Adrenal gland (tissue), 9 donors: ENCODE measurements at regions not wholly inside any gene's neighbourhood (a gene's known extent, or its start where the extent isn't known, plus 50 kb on each side); places are given as distances from the start of the nearest gene placed in this dataset.
"Not testable (repeated sequence)": the region's sequence is repeated elsewhere in the genome, so short reads cannot be mapped to it uniquely, and the experiment has no call there.

ENCODE experiments used
- DNase-seq, 7 donors: peaks; one replicate each; pipeline ENCODE4 v3.0.0-alpha.2; 2019 to 2020
- H3K27ac ChIP-seq, 5 donors: fragments of 200-600 bp; sonication (generic) in 4 of 5; 1 replicate in 3 of 5; 2 replicates in 2 of 5; pipeline versions ENCODE4 v1.5.1 to v1.8.0; 2016 to 2020; ENCODE audit warnings: mild to moderate bottlenecking in 1 of 5
- H3K27me3 ChIP-seq: fragments of 200-600 bp; 2 replicates; pipeline ENCODE4 v1.8.0; 2021
- H3K36me3 ChIP-seq, 2 donors: fragments of 200-600 bp; replicated peaks in 1 of 2; 1 replicate in 1 of 2; 2 replicates in 1 of 2; pipeline versions ENCODE4 v1.5.1 to v1.8.0; 2018 to 2022
- H3K4me1 ChIP-seq, 2 donors: fragments of 200-600 bp; replicated peaks in 1 of 2; 1 replicate in 1 of 2; 2 replicates in 1 of 2; pipeline versions ENCODE4 v1.5.1 to v1.8.0; 2018 to 2021
- H3K4me3 ChIP-seq, 4 donors: fragments of 200-600 bp; sonication (generic) in 3 of 4; one replicate each; pipeline ENCODE4 v1.5.1; 2016 to 2018
- H3K9me3 ChIP-seq, 3 donors: fragments of 200-600 bp; sonication (generic) in 1 of 3; replicated peaks in 1 of 3; 1 replicate in 2 of 3; 2 replicates in 1 of 3; pipeline versions ENCODE4 v1.5.1 to v1.8.0; 2016 to 2021
- POLR2A ChIP-seq, 2 donors: fragments of 450-650 bp; IDR thresholded peaks; one replicate each; pipeline ENCODE4 v1.6.1; 2017; ENCODE audit warnings: antibody characterized with exemption in 2 of 2, mild to moderate bottlenecking in 2 of 2, moderate library complexity in 1 of 2
- WGBS, 4 donors: extraction: QIAGEN DNeasy Blood & Tissue Kit in 2 of 4; methylation state at CpG; one replicate each; pipeline versions ENCODE4 v1.1.5 to v1.1.7; 2013 to 2017; 5-methylcytosine and 5-hydroxymethylcytosine counted together
- intact Hi-C, 2 donors: fragments of 100-400 bp; cut with DNase I; formaldehyde crosslinking; loops; one replicate each; pipeline versions ENCODE4 v1.14.1 to v1.15.0; 2022 to 2023
- TF ChIP-seq, protein P1 (sequence below), 6 experiments: fragments of 450-650 bp in 4 of 6; fragments of 200-600 bp in 2 of 6; sonication (generic) in 1 of 6; IDR thresholded peaks; 1 replicate in 5 of 6; 2 replicates in 1 of 6; pipeline versions ENCODE4 v1.5.1 to v1.8.0; 2016 to 2021; ENCODE audit warnings: antibody characterized with exemption in 6 of 6, mild to moderate bottlenecking in 2 of 6, moderate library complexity in 1 of 6
- donor health status: healthy with polysubstance abuse.
- donor health status: Bipolar disorder and iron deficiency.
- donor health status: DM: yes; HTN: yes; CAD: no.
- donor health status: DM: no; HTN: no; CAD: no.
- donor health status: DM: no; HTN: no; CAD: no.

DNA sequence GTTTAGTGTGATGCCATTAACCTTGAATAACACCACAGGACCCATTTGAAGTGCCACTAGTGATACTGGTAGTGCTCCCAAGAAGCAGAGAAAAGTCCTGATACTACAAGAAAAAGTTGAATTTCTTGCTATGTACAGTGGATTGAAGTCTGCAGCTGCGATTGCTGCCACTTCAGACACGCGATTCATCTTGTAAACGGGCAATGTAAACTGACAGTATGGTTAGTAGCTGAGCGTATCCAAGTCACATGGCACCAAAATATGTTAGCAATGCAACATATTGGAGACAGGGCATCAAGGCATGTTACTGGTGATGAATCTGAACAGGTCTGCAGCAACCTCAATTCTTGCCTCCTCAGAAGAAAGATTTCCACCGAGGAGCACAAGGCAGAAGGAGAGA, 238.9 kb downstream of the HS3ST3B1 start:
- no peak for TF ChIP-seq POLR2A (IDR thresholded peaks at IDR 0.05)
- TF ChIP-seq, protein P1, sequence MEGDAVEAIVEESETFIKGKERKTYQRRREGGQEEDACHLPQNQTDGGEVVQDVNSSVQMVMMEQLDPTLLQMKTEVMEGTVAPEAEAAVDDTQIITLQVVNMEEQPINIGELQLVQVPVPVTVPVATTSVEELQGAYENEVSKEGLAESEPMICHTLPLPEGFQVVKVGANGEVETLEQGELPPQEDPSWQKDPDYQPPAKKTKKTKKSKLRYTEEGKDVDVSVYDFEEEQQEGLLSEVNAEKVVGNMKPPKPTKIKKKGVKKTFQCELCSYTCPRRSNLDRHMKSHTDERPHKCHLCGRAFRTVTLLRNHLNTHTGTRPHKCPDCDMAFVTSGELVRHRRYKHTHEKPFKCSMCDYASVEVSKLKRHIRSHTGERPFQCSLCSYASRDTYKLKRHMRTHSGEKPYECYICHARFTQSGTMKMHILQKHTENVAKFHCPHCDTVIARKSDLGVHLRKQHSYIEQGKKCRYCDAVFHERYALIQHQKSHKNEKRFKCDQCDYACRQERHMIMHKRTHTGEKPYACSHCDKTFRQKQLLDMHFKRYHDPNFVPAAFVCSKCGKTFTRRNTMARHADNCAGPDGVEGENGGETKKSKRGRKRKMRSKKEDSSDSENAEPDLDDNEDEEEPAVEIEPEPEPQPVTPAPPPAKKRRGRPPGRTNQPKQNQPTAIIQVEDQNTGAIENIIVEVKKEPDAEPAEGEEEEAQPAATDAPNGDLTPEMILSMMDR (IDR thresholded peaks at IDR 0.05): no peak
- Histone ChIP-seq H3K36me3 (no peaks in the 10 kb centered on the region), H3K27ac (no peak overlapping the region), H3K9me3 (no peaks in the 10 kb centered on the region), H3K4me3 (no peak overlapping the region), H3K4me1 (no peaks in the 10 kb centered on the region), H3K27me3 (no peaks in the 10 kb centered on the region)
- DNase-seq: no peak
- intact Hi-C loops: no loop called here
- 75 to 86% (median 83%) methylated on average over 6 of the region's 6 CpGs for WGBS, 4 donors

DNA sequence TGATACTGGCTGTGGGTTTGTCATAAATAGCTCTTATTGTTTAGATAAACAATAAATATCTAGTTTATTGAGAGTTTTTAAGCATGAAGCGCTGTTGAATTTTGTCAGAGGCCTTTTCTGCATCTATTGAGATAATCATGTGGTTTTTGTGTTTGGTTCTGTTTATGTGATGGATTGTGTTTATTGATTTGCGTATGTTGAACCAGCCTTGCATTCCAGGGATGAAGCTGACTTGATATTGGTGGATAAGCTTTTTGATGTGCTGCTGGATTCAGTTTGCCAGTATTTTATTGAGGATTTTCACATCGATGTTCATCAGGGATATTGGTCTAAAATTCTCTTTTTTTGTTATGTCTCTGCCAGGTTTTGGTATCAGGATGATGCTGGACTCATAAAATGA, 231.4 kb downstream of the HS3ST3B1 start:
- H3K27me3 ChIP-seq, intact Hi-C loops, H3K36me3 ChIP-seq, H3K4me3 ChIP-seq, H3K4me1 ChIP-seq, H3K9me3 ChIP-seq, H3K27ac ChIP-seq, DNase-seq: not testable (repeated sequence)
- WGBS, 4 donors: 75 to 87% (median 85%) methylated on average over 3 of the region's 3 CpGs

DNA sequence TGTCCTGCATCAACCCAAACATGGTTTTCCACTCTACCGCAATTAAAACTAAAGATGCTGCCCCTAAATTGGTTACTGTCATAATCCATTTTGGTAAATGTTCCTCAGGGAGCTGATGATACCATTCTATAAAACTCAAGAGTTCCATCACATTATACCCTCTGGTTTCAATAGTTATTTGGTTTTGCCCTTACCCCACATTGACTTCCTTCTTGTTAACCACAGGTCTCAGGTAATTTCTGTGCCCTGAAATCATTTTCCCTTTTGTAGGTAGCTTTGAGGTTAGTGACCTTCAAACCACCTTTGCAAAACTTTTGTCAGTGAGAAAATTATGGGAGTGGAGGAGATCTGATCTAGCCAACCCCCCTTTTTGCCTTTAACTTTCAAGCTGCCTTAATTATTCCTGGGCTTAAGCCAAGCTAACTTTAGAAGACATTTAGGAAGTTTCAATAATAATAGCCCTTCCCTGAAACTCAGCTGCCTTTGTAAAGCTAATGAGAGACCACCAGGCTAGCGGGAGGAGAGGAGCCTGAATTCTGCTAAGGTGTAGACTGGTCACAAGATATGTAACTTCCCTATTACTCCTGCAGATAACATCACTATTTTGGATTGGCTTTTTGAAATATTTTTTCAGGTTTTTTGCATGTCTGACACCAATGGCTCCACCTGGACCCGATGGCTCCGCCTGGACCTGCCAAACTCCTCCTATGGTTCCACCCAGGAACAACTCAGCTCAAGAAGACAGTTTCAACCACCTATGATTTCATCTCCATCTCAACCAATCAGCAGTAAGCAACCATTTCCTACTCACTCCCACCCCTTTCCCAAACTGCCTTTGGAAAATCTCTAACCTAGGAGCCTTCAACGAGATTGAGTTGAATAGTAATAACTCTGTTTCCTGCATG, 224.9 kb downstream of the HS3ST3B1 start:
- Histone ChIP-seq H3K27me3 (no peaks in the 10 kb centered on the region), H3K4me1 (no peaks in the 10 kb centered on the region), H3K4me3 (no peak overlapping the region), H3K27ac (no peak overlapping the region), H3K9me3 (no peaks in the 10 kb centered on the region), H3K36me3 (no peaks in the 10 kb centered on the region)
- DNase-seq: no peak
- WGBS, 4 donors: 59 to 61% (median 59%) methylated on average over 5 of the region's 5 CpGs
- TF ChIP-seq, protein P1 (IDR thresholded peaks at IDR 0.05): no peak
- no peak for TF ChIP-seq POLR2A (IDR thresholded peaks at IDR 0.05)
- intact Hi-C loops: no loop called here

DNA sequence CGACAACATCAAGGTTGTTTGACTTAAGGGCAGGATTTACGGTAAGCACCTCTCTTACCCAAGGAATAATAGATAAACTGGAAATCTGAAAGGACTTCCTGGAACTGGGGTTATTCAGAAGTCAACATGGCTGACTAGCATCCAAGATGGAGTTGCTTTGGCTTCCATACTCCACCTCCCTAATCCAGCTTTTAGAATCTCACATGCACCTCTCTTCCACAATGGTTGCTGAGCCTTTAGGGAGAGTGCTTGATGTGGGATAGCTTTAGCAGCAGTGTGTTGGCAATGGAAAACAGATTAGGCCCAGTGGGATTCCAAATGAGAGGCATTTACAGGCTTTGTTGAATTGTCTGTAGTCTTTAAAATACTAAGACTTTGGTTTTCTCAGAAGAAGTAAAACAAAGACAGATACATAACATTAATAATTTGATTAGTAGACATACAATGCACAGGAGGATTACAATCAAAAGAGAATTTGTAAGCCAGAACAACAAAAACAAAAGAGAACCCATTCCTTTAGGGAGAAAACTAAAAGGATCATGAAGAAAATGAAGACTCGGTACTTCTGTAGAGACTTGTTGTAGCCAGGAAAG, 222.0 kb downstream of the HS3ST3B1 start:
- intact Hi-C loops: no loop called here
- H3K36me3 ChIP-seq: no peaks in the 10 kb centered on the region
- no peaks in the 10 kb centered on the region for H3K9me3 ChIP-seq
- H3K4me1 ChIP-seq: no peaks in the 10 kb centered on the region
- DNase-seq: no peak
- H3K27ac ChIP-seq: no peak overlapping the region
- no peaks in the 10 kb centered on the region for H3K27me3 ChIP-seq
- no peak for TF ChIP-seq POLR2A (IDR thresholded peaks at IDR 0.05)
- TF ChIP-seq, protein P1 (IDR thresholded peaks at IDR 0.05): no peak
- WGBS, 4 donors: 49 to 68% (median 55%) methylated on average over 3 of the region's 3 CpGs
- no peak overlapping the region for H3K4me3 ChIP-seq

DNA sequence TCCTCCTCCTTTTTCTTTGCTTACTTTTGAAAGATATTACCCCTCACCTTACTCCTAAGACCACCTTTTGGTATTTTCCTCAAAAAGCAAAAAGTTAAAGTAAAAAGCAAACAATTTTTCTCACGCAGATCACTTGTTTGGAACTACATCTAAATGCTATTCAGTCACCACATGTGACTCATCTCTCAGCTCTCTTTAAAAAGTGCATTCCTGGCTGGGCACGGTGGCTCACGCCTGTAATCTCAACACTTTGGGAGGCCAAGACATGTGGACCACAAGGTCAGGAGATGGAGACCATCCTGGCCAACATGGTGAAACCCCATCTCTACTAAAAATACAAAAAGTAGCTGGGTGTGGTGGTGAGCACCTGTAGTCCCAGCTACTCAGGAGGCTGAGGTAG, 218.0 kb downstream of the HS3ST3B1 start:
- WGBS, 4 donors: 64 to 75% (median 74%) methylated on average over 3 of the region's 3 CpGs
- H3K27me3 ChIP-seq, H3K9me3 ChIP-seq, H3K27ac ChIP-seq, H3K36me3 ChIP-seq, DNase-seq, intact Hi-C loops, H3K4me1 ChIP-seq, H3K4me3 ChIP-seq: not testable (repeated sequence)
